H9 (cell line): ENCODE measurements at regions not wholly inside any gene's neighbourhood (a gene's known extent, or its start where the extent isn't known, plus 50 kb on each side); places are given as distances from the start of the nearest gene placed in this dataset.

ENCODE experiments used
- DNase-seq: peaks from one replicate; pipeline ENCODE4 v3.0.0-alpha.2; 2017
- H2AFZ ChIP-seq: one replicate; pipeline ENCODE4 v1.6.1; 2013; ENCODE audit warnings: mild to moderate bottlenecking, low read length, control low read depth, moderate library complexity
- H2AK5ac ChIP-seq: 2 replicates; pipeline ENCODE4 v1.6.1; 2013; ENCODE audit warnings: low read length, control low read depth, mixed read lengths; ENCODE audit not compliant: insufficient read length
- H2BK120ac ChIP-seq: one replicate; pipeline ENCODE4 v1.6.1; 2013; ENCODE audit warnings: low read depth, mild to moderate bottlenecking, low read length, control low read depth, inconsistent platforms; ENCODE audit not compliant: poor library complexity, severe bottlenecking
- H2BK12ac ChIP-seq: 2 replicates; pipeline ENCODE4 v1.6.1; 2013; ENCODE audit warnings: low read length, control low read depth, mixed read lengths, low read depth; ENCODE audit not compliant: insufficient read length
- H2BK15ac ChIP-seq: 2 replicates; pipeline ENCODE4 v1.6.1; 2013; ENCODE audit warnings: low read depth, low read length, control low read depth
- H2BK20ac ChIP-seq: one replicate; pipeline ENCODE4 v1.6.1; 2013; ENCODE audit warnings: low read depth, mild to moderate bottlenecking, low read length, control low read depth, inconsistent platforms; ENCODE audit not compliant: poor library complexity, severe bottlenecking
- H2BK5ac ChIP-seq: 2 replicates; pipeline ENCODE4 v1.6.1; 2013; ENCODE audit warnings: low read length, control low read depth, mixed read lengths; ENCODE audit not compliant: insufficient read length
- H3K14ac ChIP-seq: 2 replicates; pipeline ENCODE4 v1.6.1; 2013; ENCODE audit warnings: low read length, control low read depth; ENCODE audit not compliant: insufficient read depth
- H3K18ac ChIP-seq: 2 replicates; pipeline ENCODE4 v1.6.1; 2013; ENCODE audit warnings: low read depth, mild to moderate bottlenecking, mixed read lengths, low read length, control low read depth; ENCODE audit not compliant: insufficient read length
- H3K23ac ChIP-seq: 2 replicates; pipeline ENCODE4 v1.6.1; 2013; ENCODE audit warnings: low read length, control low read depth, mixed read lengths, low read depth; ENCODE audit not compliant: insufficient read length
- H3K23me2 ChIP-seq: 2 replicates; pipeline ENCODE4 v1.6.1; 2013; ENCODE audit warnings: low read depth, mild to moderate bottlenecking, mixed read lengths, low read length, control low read depth; ENCODE audit not compliant: insufficient read length, poor library complexity, severe bottlenecking
- H3K27ac ChIP-seq: 2 replicates; pipeline ENCODE4 v1.5.1; 2013; ENCODE audit warnings: low read length, control low read depth, mixed read lengths, low read depth; ENCODE audit not compliant: insufficient read length
- H3K27me3 ChIP-seq: 2 replicates; pipeline ENCODE4 v1.6.1; 2013; ENCODE audit warnings: low read length, control low read depth, inconsistent platforms; ENCODE audit not compliant: insufficient read depth
- H3K4ac ChIP-seq: 2 replicates; pipeline ENCODE4 v1.6.1; 2013; ENCODE audit warnings: low read depth, mild to moderate bottlenecking, control low read depth, inconsistent platforms, low read length, moderate library complexity
- H3K4me1 ChIP-seq: 2 replicates; pipeline ENCODE4 v1.6.1; 2013; ENCODE audit warnings: low read length, control low read depth, inconsistent platforms; ENCODE audit not compliant: insufficient read depth
- H3K4me2 ChIP-seq: 2 replicates; pipeline ENCODE4 v1.6.1; 2013; ENCODE audit warnings: low read length, control low read depth, mixed read lengths; ENCODE audit not compliant: insufficient read length, insufficient read depth
- H3K56ac ChIP-seq: 2 replicates; pipeline ENCODE4 v1.6.1; 2013; ENCODE audit warnings: low read depth, mild to moderate bottlenecking, mixed read lengths, low read length, control low read depth; ENCODE audit not compliant: insufficient read length
- H3K79me1 ChIP-seq: 2 replicates; pipeline ENCODE4 v1.6.1; 2013; ENCODE audit warnings: low read depth, mild to moderate bottlenecking, moderate library complexity, low read length, control low read depth, inconsistent platforms; ENCODE audit not compliant: insufficient read depth, poor library complexity, severe bottlenecking
- H3K79me2 ChIP-seq: 2 replicates; pipeline ENCODE4 v1.6.1; 2013; ENCODE audit warnings: low read length, control low read depth, inconsistent platforms; ENCODE audit not compliant: insufficient read depth
- H3K9ac ChIP-seq: 2 replicates; pipeline ENCODE4 v1.6.1; 2013; ENCODE audit warnings: low read length, control low read depth, mixed read lengths; ENCODE audit not compliant: insufficient read length; ENCODE audit errors: extremely low read depth
- H3K9me3 ChIP-seq: one replicate; pipeline ENCODE4 v1.6.1; 2013; ENCODE audit warnings: low read depth, low read length, inconsistent platforms; ENCODE audit not compliant: control insufficient read depth
- H3T11ph ChIP-seq: one replicate; pipeline ENCODE4 v1.6.1; 2013; ENCODE audit warnings: mild to moderate bottlenecking, low read length, control low read depth, inconsistent platforms
- H4K20me1 ChIP-seq: one replicate; pipeline ENCODE4 v1.6.1; 2013; ENCODE audit not compliant: control insufficient read depth, insufficient read length, insufficient read depth
- H4K5ac ChIP-seq: 2 replicates; pipeline ENCODE4 v1.6.1; 2013; ENCODE audit warnings: low read depth, mild to moderate bottlenecking, mixed read lengths, low read length, control low read depth; ENCODE audit not compliant: insufficient read length
- H4K8ac ChIP-seq: replicated peaks from 2 replicates; pipeline ENCODE4 v1.6.1; 2013; ENCODE audit warnings: low read length, control low read depth, mixed read lengths, low read depth; ENCODE audit not compliant: insufficient read length
- H4K91ac ChIP-seq: 2 replicates; pipeline ENCODE4 v1.6.1; 2013; ENCODE audit warnings: low read depth, mild to moderate bottlenecking, moderate library complexity, mixed read lengths, low read length, control low read depth; ENCODE audit not compliant: insufficient read length
- H3K27ac Mint-ChIP-seq, 3 experiments: 2 replicates in 2 of 3; 3 replicates in 1 of 3; pipeline ENCODE4 v1.8.0; 2020 to 2021; ENCODE audit warnings: mixed read lengths in 3 of 3, mild to moderate bottlenecking in 1 of 3, moderate library complexity in 1 of 3
- H3K27me3 Mint-ChIP-seq: 2 replicates; pipeline ENCODE4 v1.8.0; 2021; ENCODE audit warnings: low read depth, mild to moderate bottlenecking, moderate library complexity, mixed read lengths
- H3K36me3 Mint-ChIP-seq, 3 experiments: 2 replicates in 2 of 3; 3 replicates in 1 of 3; pipeline ENCODE4 v1.8.0; 2020 to 2021; ENCODE audit warnings: low read depth in 3 of 3, mixed read lengths in 3 of 3; ENCODE audit not compliant: insufficient read depth in 1 of 3
- H3K4me1 Mint-ChIP-seq, 2 experiments: 2 replicates each; pipeline ENCODE4 v1.8.0; 2020; ENCODE audit warnings: mixed read lengths in 2 of 2
- H3K4me3 Mint-ChIP-seq, 2 experiments: 2 replicates in 1 of 2; 3 replicates in 1 of 2; pipeline ENCODE4 v1.8.0; 2020 to 2021; ENCODE audit warnings: mild to moderate bottlenecking in 2 of 2, mixed read lengths in 2 of 2, moderate library complexity in 1 of 2
- H3K9me3 Mint-ChIP-seq, 2 experiments: 2 replicates in 1 of 2; 3 replicates in 1 of 2; pipeline ENCODE4 v1.8.0; 2020; ENCODE audit warnings: mild to moderate bottlenecking in 2 of 2, mixed read lengths in 2 of 2, moderate library complexity in 1 of 2
- CTCF ChIP-seq: fragments of 200-600 bp; sonication (generic); conservative IDR thresholded peaks from 3 replicates; pipeline ENCODE4 v1.8.0; 2021; ENCODE audit warnings: antibody characterized with exemption, mild to moderate bottlenecking
- WGBS: extraction: QIAGEN DNeasy Blood & Tissue Kit; methylation state at CpG from one replicate; pipeline ENCODE4 v1.1.7; 2013; ENCODE audit warnings: missing lambda C conversion rate, low lambda C conversion rate, mixed read lengths; ENCODE audit not compliant: insufficient read length; ENCODE audit errors: extremely low coverage; 5-methylcytosine and 5-hydroxymethylcytosine counted together

- no peaks in the 10 kb centered on the region for H3K27me3 ChIP-seq
- Mint-ChIP-seq H3K4me3 (no peak overlapping the region), H3K27ac (peak overlapping the region in 2 of 3 experiments; percentile 12 to 74; a peak in 3 of 7 replicates), H3K4me1 (peaks cover 12 to 21% of the 10 kb centered on the region in 2 experiments), H3K27me3 (no peaks in the 10 kb centered on the region), H3K9me3 (no peaks in the 10 kb centered on the region; a peak in 2 of 5 replicates), H3K36me3 (no peaks in the 10 kb centered on the region)
- no peak overlapping the region for H2BK120ac ChIP-seq
- H3K4me2 ChIP-seq, result no peak overlapping the region
- no peak overlapping the region for H3K27ac ChIP-seq
- peak; percentile 30; the same call in 1 of the 3 replicates for TF ChIP-seq CTCF
- H4K5ac ChIP-seq, result no peak overlapping the region
- no peak overlapping the region for H3K9ac ChIP-seq
- no peak overlapping the region for H2BK12ac ChIP-seq
- no peak overlapping the region for H4K8ac ChIP-seq
- no peak overlapping the region for H3K23ac ChIP-seq
- H3K4ac ChIP-seq, result no peak overlapping the region
- no peaks in the 10 kb centered on the region for H3K79me1 ChIP-seq
- H2BK15ac ChIP-seq, result no peak overlapping the region
- H2AK5ac ChIP-seq, result no peak overlapping the region
- H3K9me3 ChIP-seq, result no peaks in the 10 kb centered on the region
- H3K23me2 ChIP-seq, result no peaks in the 10 kb centered on the region
- H3K56ac ChIP-seq, result no peak overlapping the region
- no peak overlapping the region for H3K18ac ChIP-seq
- no peak overlapping the region for H4K91ac ChIP-seq
- H3K4me1 ChIP-seq, result peaks cover 4% of the 10 kb centered on the region; the same call in 1 of the 2 replicates
- no peak overlapping the region for H2AFZ ChIP-seq
- no peak overlapping the region for H3T11ph ChIP-seq
- H4K20me1 ChIP-seq, result no peaks in the 10 kb centered on the region
- no peaks in the 10 kb centered on the region for H3K79me2 ChIP-seq
- WGBS, result no CpG with 5 or more reads among the region's 4 CpGs
- H3K14ac ChIP-seq, result no peak overlapping the region
- no peak for DNase-seq
- no peak overlapping the region for H2BK5ac ChIP-seq
- no peak overlapping the region for H2BK20ac ChIP-seq
Observed at GRCh38 chr2:5077479-5078089, 614.6 kb upstream of the SOX11 start.
